Left lung (tissue), 4 donors: ENCODE measurements at regions not wholly inside any gene's neighbourhood (a gene's known extent, or its start where the extent isn't known, plus 50 kb on each side); places are given as distances from the start of the nearest gene placed in this dataset.

ENCODE experiments used
- ATAC-seq: fragments of 200-7000 bp; cut with Tn5 transposase; one replicate; pipeline ENCODE4 v1.9.1; 2020; ENCODE audit warnings: moderate library complexity
- DNase-seq, 4 donors: peaks; one replicate each; pipeline ENCODE4 v3.0.0-alpha.2; 2013 to 2020
- H3K27ac ChIP-seq, 2 donors: fragments of 200-600 bp; sonication (generic) in 1 of 2; one replicate each; pipeline versions ENCODE4 v1.5.0 to v1.8.0; 2020 to 2021
- H3K27me3 ChIP-seq, 2 donors: fragments of 200-600 bp; sonication (generic) in 1 of 2; one replicate each; pipeline versions ENCODE4 v1.5.0 to v1.8.0; 2020 to 2021
- H3K36me3 ChIP-seq, 2 donors: fragments of 200-600 bp; sonication (generic) in 1 of 2; one replicate each; pipeline versions ENCODE4 v1.5.0 to v1.8.0; 2020 to 2021
- H3K4me1 ChIP-seq, 2 donors: fragments of 200-600 bp; one replicate each; pipeline ENCODE4 v1.8.0; 2021
- H3K4me3 ChIP-seq, 2 donors: fragments of 200-600 bp; sonication (generic) in 1 of 2; one replicate each; pipeline versions ENCODE4 v1.5.0 to v1.8.0; 2020 to 2021; ENCODE audit warnings: mild to moderate bottlenecking in 1 of 2
- H3K9me3 ChIP-seq, 2 donors: fragments of 200-600 bp; sonication (generic) in 1 of 2; one replicate each; pipeline versions ENCODE4 v1.5.0 to v1.8.0; 2020 to 2021
- intact Hi-C, 2 donors: fragments of 100-400 bp; cut with DNase I; formaldehyde crosslinking; loops; one replicate each; pipeline versions ENCODE4 v1.11.2 to v1.14.2; 2022
- TF ChIP-seq, protein P1 (sequence below), 2 donors: fragments of 200-600 bp; sonication (generic) in 1 of 2; IDR thresholded peaks; one replicate each; pipeline versions ENCODE4 v1.5.0 to v1.8.0; 2021; ENCODE audit warnings: antibody characterized with exemption in 2 of 2
- donor health status: DM: no; HTN: yes; CAD: no.
- donor health status: DM: no; HTN: no; CAD: no.

DNA sequence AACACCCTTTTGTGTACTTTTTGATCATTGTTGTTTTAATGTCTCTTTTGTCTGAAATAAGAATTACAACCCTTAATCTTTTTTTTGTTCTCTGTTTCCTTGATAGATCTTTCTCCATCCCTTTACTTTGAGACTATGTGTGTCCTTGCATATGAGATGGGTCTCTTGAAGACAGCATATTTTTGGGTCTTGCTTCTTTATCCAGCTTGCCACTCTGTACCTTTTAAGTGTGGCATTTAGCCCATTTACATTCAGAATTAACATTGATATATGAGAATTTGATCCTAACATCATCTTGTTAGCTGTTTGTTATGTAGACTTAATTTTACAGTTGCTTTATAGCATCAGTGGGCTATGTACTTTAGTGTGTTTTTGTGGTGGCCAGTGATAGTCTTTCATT lies 382.5 kb downstream of the MED10 start:
- DNase-seq (no peak), ATAC-seq (no peak)
- H3K9me3 ChIP-seq: peaks cover 0 to 49% of the 10 kb centered on the region in 2 donors
- TF ChIP-seq, protein P1, sequence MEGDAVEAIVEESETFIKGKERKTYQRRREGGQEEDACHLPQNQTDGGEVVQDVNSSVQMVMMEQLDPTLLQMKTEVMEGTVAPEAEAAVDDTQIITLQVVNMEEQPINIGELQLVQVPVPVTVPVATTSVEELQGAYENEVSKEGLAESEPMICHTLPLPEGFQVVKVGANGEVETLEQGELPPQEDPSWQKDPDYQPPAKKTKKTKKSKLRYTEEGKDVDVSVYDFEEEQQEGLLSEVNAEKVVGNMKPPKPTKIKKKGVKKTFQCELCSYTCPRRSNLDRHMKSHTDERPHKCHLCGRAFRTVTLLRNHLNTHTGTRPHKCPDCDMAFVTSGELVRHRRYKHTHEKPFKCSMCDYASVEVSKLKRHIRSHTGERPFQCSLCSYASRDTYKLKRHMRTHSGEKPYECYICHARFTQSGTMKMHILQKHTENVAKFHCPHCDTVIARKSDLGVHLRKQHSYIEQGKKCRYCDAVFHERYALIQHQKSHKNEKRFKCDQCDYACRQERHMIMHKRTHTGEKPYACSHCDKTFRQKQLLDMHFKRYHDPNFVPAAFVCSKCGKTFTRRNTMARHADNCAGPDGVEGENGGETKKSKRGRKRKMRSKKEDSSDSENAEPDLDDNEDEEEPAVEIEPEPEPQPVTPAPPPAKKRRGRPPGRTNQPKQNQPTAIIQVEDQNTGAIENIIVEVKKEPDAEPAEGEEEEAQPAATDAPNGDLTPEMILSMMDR (IDR thresholded peaks at IDR 0.05): no peak
- intact Hi-C loops: no loop called here
- H3K27me3 ChIP-seq: no peaks in the 10 kb centered on the region
- no peaks in the 10 kb centered on the region for H3K4me1 ChIP-seq
- H3K36me3 ChIP-seq: no peaks in the 10 kb centered on the region
- no peak overlapping the region for H3K27ac ChIP-seq
- no peak overlapping the region for H3K4me3 ChIP-seq

DNA sequence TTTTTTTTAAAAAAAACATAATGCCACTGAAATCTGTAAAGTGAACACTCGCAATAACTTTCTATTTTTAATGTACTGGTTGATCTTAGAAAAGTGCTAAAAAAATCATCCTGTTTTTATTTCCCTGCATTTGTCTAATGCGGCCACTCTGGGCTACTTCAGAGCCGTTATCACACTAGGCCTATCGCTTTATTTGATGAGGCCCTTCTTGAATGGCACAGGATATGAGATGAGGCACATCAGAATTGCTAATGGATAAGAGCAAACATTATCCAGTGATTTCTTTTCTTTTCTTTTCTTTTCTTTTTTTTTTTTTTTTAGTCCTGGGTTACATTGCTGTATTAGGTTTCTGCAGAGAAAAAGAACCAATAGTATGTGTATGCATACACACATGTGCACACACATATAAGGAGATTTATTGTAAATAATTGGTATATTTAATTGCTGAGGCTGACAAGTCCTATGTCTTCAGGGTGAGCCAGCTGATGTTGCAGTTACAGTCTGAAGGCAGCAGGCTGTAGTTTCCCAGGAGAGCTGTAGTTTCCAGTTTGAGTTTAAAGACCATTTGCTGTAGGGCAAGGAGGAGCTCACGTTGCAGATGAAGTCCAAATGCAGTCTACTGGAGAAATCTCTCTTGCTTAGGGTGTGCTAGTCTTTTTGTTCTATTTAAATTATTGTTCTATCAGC lies 391.7 kb downstream of the MED10 start:
- Histone ChIP-seq H3K4me3 (no peak overlapping the region), H3K27ac (no peak overlapping the region), H3K9me3 (no peaks in the 10 kb centered on the region), H3K27me3 (no peaks in the 10 kb centered on the region), H3K36me3 (no peaks in the 10 kb centered on the region), H3K4me1 (no peaks in the 10 kb centered on the region)
- intact Hi-C loops: no loop called here
- DNase-seq (no peak), ATAC-seq (no peak)
- TF ChIP-seq, protein P1 (IDR thresholded peaks at IDR 0.05): no peak

DNA sequence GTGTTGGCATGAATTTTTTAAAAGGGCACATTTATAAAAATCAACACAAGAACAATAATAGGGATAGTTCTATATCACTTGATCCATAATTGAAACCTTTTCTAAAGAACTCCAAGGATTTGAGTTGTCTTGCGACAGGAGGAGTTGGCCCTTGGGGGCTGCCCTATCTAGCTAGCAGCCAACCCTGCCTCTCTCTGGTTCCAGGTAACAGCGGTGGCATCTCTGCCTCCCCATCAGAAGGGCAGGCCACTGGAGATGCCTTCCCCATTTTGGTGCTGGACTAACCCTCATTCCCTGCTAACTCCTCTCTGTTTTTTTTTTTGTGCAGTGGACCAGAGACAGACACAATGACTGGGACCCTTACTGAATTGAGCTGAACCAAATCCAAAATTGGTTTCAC lies 393.0 kb downstream of the MED10 start:
- no peaks in the 10 kb centered on the region for H3K36me3 ChIP-seq
- H3K27ac ChIP-seq: no peak overlapping the region
- intact Hi-C loops: no loop called here
- no peaks in the 10 kb centered on the region for H3K27me3 ChIP-seq
- no peak for DNase-seq
- H3K4me1 ChIP-seq: no peaks in the 10 kb centered on the region
- no peak overlapping the region for H3K4me3 ChIP-seq
- TF ChIP-seq, protein P1 (IDR thresholded peaks at IDR 0.05): no peak
- no peak for ATAC-seq
- no peaks in the 10 kb centered on the region for H3K9me3 ChIP-seq

DNA sequence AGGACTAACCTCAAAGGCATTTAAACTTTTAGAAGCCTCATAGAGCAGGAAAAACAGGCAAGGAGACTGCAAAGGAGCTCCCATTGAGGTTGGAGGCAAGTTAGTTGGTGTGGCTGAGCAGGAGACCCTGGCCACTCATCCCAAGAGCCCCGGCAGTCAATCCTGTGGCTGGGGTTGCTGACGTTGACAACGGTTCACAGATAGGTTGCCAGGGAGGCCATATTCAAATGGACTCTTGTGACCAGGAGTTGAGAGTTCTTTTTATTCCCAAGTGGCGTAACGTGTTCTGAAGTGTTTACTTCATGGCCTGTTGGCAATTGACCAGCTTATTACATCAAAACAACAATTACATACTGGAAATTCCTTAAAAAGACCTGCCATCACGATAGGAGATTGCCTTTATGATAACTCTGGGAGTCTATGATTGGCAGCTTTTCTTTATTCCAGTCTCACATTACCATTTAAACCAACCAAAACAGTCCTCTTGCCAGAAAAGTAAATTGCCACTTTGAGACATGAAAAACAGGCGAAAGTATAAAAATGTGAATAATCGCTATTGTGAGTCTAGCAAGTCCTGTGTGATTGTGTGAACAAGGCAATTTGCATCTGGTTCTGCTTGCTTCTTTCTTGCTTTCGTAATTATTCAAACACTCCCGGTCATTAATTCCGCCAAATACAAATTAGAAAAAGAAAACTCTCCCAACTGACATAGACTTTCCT lies 394.9 kb downstream of the MED10 start:
- DNase-seq (peak in 1 of 4 donors; percentile 41), ATAC-seq (peak; percentile 33)
- TF ChIP-seq, protein P1 (IDR thresholded peaks at IDR 0.05): no peak
- no peak overlapping the region for H3K27ac ChIP-seq
- H3K9me3 ChIP-seq: no peaks in the 10 kb centered on the region
- intact Hi-C loops: no loop called here
- H3K27me3 ChIP-seq: no peaks in the 10 kb centered on the region
- no peaks in the 10 kb centered on the region for H3K36me3 ChIP-seq
- H3K4me1 ChIP-seq: peaks cover 0 to 7% of the 10 kb centered on the region in 2 donors
- no peak overlapping the region for H3K4me3 ChIP-seq

DNA sequence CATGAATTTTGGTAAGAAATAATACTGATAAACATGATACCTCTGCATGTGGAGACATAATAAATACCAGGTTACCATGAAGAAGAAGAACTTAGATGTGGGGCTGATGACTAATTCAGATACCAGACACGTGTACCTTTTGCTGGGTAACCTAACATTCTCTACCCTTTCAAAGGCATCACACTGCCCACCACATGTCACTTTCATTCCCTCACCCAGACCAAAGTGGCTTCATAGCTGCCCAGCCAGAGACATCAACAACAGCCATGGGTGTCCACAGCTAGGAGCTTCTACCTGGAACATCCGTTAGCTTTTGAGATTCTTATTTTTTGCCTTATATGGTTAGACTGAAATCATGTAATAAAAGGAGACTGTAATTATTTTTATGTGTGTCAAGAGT lies 396.8 kb downstream of the MED10 start:
- no peak for DNase-seq
- Histone ChIP-seq H3K9me3 (no peaks in the 10 kb centered on the region), H3K27me3 (no peaks in the 10 kb centered on the region), H3K36me3 (no peaks in the 10 kb centered on the region), H3K4me1 (peaks cover 0 to 7% of the 10 kb centered on the region in 2 donors), H3K4me3 (no peak overlapping the region), H3K27ac (no peak overlapping the region)
- intact Hi-C loops: no loop called here
- TF ChIP-seq, protein P1 (IDR thresholded peaks at IDR 0.05): no peak
- ATAC-seq: no peak
